SK-N-SH (cell line): ENCODE measurements at regions not wholly inside any gene's neighbourhood (a gene's known extent, or its start where the extent isn't known, plus 50 kb on each side); places are given as distances from the start of the nearest gene placed in this dataset.
"Not testable (repeated sequence)": the region's sequence is repeated elsewhere in the genome, so short reads cannot be mapped to it uniquely, and the experiment has no call there.

ENCODE experiments used
- ELF1 ChIP-seq: IDR thresholded peaks from 2 replicates; pipeline ENCODE4 v1.4.0; 2012
- EP300 ChIP-seq, 2 experiments: IDR thresholded peaks; 2 replicates each; pipeline versions ENCODE4 v1.4.0 to v1.6.1; 2012; ENCODE audit warnings: borderline replicate concordance in 1 of 2, low read depth in 1 of 2, low read length in 1 of 2
- MXI1 ChIP-seq: IDR thresholded peaks from 2 replicates; pipeline ENCODE4 v1.6.1; 2012; ENCODE audit warnings: mild to moderate bottlenecking, low read depth, low read length, improper control_type of control experiment
- NRF1 ChIP-seq: IDR thresholded peaks from 2 replicates; pipeline ENCODE4 v1.6.1; 2012; ENCODE audit warnings: low read depth, mild to moderate bottlenecking, low read length
- POLR2AphosphoS5 ChIP-seq: IDR thresholded peaks from 2 replicates; pipeline ENCODE4 v1.6.1; 2012; ENCODE audit warnings: low read depth, low read length
- RCOR1 ChIP-seq: fragments of 150-350 bp; IDR thresholded peaks from 2 replicates; pipeline ENCODE4 v1.6.1; 2017; ENCODE audit warnings: antibody characterized with exemption, low read length
- RXRA ChIP-seq: IDR thresholded peaks from 2 replicates; pipeline ENCODE4 v1.4.0; 2012; ENCODE audit warnings: low read depth, mild to moderate bottlenecking, borderline replicate concordance
- SIN3A ChIP-seq: IDR thresholded peaks from 2 replicates; pipeline ENCODE4 v1.6.1; 2012; ENCODE audit warnings: low read depth, mild to moderate bottlenecking, low read length, moderate library complexity, borderline replicate concordance
- TF ChIP-seq, protein P1 (sequence below): fragments of 200-600 bp; sonication (generic); IDR thresholded peaks from 2 replicates; pipeline ENCODE4 v1.6.1; 2017; ENCODE audit warnings: antibody characterized with exemption, mild to moderate bottlenecking, moderate library complexity
- TF ChIP-seq, protein P2 (sequence below): IDR thresholded peaks from 2 replicates; pipeline ENCODE4 v1.6.1; 2012; ENCODE audit warnings: mild to moderate bottlenecking, low read depth, low read length, moderate library complexity
- TF ChIP-seq, protein P3 (sequence below): IDR thresholded peaks from 2 replicates; pipeline ENCODE4; 2012

DNA sequence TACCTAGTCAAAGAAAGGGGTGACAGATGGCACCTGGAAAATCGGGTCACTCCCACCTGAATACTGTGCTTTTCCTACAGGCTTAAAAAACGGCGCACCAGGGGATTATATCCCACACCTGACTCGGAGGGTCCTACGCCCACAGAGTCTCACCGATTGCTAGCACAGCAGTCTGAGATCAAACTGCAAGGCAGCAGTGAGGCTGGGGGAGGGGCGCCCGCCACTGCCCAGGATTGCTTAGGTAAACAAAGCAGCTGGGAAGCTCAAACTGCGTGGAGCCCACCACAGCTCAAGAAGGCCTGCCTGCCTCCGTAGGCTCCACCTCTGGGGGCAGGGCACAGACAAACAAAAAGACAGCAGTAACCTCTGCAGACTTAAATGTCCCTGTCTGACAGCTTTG is 242.7 kb downstream of the FZD1 start:
- TF ChIP-seq, protein P1, sequence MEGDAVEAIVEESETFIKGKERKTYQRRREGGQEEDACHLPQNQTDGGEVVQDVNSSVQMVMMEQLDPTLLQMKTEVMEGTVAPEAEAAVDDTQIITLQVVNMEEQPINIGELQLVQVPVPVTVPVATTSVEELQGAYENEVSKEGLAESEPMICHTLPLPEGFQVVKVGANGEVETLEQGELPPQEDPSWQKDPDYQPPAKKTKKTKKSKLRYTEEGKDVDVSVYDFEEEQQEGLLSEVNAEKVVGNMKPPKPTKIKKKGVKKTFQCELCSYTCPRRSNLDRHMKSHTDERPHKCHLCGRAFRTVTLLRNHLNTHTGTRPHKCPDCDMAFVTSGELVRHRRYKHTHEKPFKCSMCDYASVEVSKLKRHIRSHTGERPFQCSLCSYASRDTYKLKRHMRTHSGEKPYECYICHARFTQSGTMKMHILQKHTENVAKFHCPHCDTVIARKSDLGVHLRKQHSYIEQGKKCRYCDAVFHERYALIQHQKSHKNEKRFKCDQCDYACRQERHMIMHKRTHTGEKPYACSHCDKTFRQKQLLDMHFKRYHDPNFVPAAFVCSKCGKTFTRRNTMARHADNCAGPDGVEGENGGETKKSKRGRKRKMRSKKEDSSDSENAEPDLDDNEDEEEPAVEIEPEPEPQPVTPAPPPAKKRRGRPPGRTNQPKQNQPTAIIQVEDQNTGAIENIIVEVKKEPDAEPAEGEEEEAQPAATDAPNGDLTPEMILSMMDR, result not testable (repeated sequence)
- TF ChIP-seq, protein P2, sequence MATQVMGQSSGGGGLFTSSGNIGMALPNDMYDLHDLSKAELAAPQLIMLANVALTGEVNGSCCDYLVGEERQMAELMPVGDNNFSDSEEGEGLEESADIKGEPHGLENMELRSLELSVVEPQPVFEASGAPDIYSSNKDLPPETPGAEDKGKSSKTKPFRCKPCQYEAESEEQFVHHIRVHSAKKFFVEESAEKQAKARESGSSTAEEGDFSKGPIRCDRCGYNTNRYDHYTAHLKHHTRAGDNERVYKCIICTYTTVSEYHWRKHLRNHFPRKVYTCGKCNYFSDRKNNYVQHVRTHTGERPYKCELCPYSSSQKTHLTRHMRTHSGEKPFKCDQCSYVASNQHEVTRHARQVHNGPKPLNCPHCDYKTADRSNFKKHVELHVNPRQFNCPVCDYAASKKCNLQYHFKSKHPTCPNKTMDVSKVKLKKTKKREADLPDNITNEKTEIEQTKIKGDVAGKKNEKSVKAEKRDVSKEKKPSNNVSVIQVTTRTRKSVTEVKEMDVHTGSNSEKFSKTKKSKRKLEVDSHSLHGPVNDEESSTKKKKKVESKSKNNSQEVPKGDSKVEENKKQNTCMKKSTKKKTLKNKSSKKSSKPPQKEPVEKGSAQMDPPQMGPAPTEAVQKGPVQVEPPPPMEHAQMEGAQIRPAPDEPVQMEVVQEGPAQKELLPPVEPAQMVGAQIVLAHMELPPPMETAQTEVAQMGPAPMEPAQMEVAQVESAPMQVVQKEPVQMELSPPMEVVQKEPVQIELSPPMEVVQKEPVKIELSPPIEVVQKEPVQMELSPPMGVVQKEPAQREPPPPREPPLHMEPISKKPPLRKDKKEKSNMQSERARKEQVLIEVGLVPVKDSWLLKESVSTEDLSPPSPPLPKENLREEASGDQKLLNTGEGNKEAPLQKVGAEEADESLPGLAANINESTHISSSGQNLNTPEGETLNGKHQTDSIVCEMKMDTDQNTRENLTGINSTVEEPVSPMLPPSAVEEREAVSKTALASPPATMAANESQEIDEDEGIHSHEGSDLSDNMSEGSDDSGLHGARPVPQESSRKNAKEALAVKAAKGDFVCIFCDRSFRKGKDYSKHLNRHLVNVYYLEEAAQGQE, result not testable (repeated sequence)
- TF ChIP-seq SIN3A; RCOR1; MXI1; RXRA; POLR2AphosphoS5; EP300 (IDR thresholded peaks at IDR 0.05; ENCODE audit: borderline replicate concordance in 1 of 2, low read depth in 1 of 2, low read length in 1 of 2); ELF1; NRF1: not testable (repeated sequence)
- TF ChIP-seq, protein P3, sequence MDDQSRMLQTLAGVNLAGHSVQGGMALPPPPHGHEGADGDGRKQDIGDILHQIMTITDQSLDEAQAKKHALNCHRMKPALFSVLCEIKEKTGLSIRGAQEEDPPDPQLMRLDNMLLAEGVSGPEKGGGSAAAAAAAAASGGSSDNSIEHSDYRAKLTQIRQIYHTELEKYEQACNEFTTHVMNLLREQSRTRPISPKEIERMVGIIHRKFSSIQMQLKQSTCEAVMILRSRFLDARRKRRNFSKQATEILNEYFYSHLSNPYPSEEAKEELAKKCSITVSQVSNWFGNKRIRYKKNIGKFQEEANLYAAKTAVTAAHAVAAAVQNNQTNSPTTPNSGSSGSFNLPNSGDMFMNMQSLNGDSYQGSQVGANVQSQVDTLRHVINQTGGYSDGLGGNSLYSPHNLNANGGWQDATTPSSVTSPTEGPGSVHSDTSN, result not testable (repeated sequence)
